WTC11 (cell line): ENCODE measurements at regions not wholly inside any gene's neighbourhood (a gene's known extent, or its start where the extent isn't known, plus 50 kb on each side); places are given as distances from the start of the nearest gene placed in this dataset.

Experiments used
- AFF4 ChIP-seq: sonication (generic); formaldehyde crosslinking; IDR thresholded peaks from 2 replicates; pipeline ENCODE4 v1.8.1; 2023; ENCODE audit warnings: mild to moderate bottlenecking, missing genetic modification reagents, borderline replicate concordance
- GRHL2 ChIP-seq: fragments of 250-450 bp; sonication (Bioruptor Pico); IDR thresholded peaks from 2 replicates; pipeline ENCODE4 v1.8.0; 2022; ENCODE audit warnings: mild to moderate bottlenecking, moderate library complexity; ENCODE audit not compliant: insufficient replicate concordance, severe bottlenecking
- MLX ChIP-seq: sonication (generic); formaldehyde crosslinking; IDR thresholded peaks from 2 replicates; pipeline ENCODE4 v1.8.1; 2023; ENCODE audit warnings: mild to moderate bottlenecking, missing genetic modification reagents, moderate library complexity
- PRDM15 ChIP-seq: sonication (generic); formaldehyde crosslinking; IDR thresholded peaks from 2 replicates; pipeline ENCODE4 v1.8.0; 2022; ENCODE audit warnings: missing genetic modification reagents
- SP1 ChIP-seq: sonication (generic); formaldehyde crosslinking; conservative IDR thresholded peaks from 2 replicates; pipeline ENCODE4 v1.8.1; 2022; ENCODE audit warnings: missing genetic modification reagents
- ZNF263 ChIP-seq: sonication (generic); formaldehyde crosslinking; IDR thresholded peaks from 2 replicates; pipeline ENCODE4 v1.8.1; 2022; ENCODE audit warnings: low read depth, mild to moderate bottlenecking, moderate library complexity, missing genetic modification reagents
- ZNF532 ChIP-seq: fragments of 250-450 bp; sonication (Bioruptor Pico); IDR thresholded peaks from 2 replicates; pipeline ENCODE4 v1.9.0; 2021; ENCODE audit warnings: mild to moderate bottlenecking, borderline replicate concordance
- ZNF671 ChIP-seq: fragments of 250-450 bp; sonication (Bioruptor Pico); IDR thresholded peaks from 2 replicates; pipeline ENCODE4 v1.8.0; 2021; ENCODE audit warnings: mild to moderate bottlenecking
- TF ChIP-seq, protein P1 (sequence below): sonication (generic); formaldehyde crosslinking; IDR thresholded peaks from 2 replicates; pipeline ENCODE4 v1.8.0; 2022; ENCODE audit warnings: mild to moderate bottlenecking, missing genetic modification reagents
- TF ChIP-seq, protein P2 (sequence below): sonication (generic); formaldehyde crosslinking; conservative IDR thresholded peaks from 2 replicates; pipeline ENCODE4 v1.8.1; 2023; ENCODE audit warnings: mild to moderate bottlenecking, low read depth, missing genetic modification reagents, moderate library complexity

- no peak for TF ChIP-seq ZNF532
- TF ChIP-seq ZNF671, result no peak
- no peak for TF ChIP-seq PRDM15 (CRISPR knock-in tag)
- TF ChIP-seq MLX (CRISPR knock-in tag), result no peak
- TF ChIP-seq ZNF263 (CRISPR knock-in tag), result no peak
- no peak for TF ChIP-seq AFF4 (CRISPR knock-in tag)
- TF ChIP-seq, protein P1, sequence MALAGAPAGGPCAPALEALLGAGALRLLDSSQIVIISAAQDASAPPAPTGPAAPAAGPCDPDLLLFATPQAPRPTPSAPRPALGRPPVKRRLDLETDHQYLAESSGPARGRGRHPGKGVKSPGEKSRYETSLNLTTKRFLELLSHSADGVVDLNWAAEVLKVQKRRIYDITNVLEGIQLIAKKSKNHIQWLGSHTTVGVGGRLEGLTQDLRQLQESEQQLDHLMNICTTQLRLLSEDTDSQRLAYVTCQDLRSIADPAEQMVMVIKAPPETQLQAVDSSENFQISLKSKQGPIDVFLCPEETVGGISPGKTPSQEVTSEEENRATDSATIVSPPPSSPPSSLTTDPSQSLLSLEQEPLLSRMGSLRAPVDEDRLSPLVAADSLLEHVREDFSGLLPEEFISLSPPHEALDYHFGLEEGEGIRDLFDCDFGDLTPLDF (CRISPR knock-in tag), result no peak
- TF ChIP-seq GRHL2, result no peak
- TF ChIP-seq, protein P2, sequence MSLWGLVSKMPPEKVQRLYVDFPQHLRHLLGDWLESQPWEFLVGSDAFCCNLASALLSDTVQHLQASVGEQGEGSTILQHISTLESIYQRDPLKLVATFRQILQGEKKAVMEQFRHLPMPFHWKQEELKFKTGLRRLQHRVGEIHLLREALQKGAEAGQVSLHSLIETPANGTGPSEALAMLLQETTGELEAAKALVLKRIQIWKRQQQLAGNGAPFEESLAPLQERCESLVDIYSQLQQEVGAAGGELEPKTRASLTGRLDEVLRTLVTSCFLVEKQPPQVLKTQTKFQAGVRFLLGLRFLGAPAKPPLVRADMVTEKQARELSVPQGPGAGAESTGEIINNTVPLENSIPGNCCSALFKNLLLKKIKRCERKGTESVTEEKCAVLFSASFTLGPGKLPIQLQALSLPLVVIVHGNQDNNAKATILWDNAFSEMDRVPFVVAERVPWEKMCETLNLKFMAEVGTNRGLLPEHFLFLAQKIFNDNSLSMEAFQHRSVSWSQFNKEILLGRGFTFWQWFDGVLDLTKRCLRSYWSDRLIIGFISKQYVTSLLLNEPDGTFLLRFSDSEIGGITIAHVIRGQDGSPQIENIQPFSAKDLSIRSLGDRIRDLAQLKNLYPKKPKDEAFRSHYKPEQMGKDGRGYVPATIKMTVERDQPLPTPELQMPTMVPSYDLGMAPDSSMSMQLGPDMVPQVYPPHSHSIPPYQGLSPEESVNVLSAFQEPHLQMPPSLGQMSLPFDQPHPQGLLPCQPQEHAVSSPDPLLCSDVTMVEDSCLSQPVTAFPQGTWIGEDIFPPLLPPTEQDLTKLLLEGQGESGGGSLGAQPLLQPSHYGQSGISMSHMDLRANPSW (CRISPR knock-in tag), result no peak
- TF ChIP-seq SP1 (CRISPR knock-in tag), result no peak
Observed at GRCh38 chr4:14837860-14838259, 164.4 kb upstream of the CPEB2 start (continued).
